Eye (tissue), 1 donor: ENCODE measurements at regions not wholly inside any gene's neighbourhood (a gene's known extent, or its start where the extent isn't known, plus 50 kb on each side); places are given as distances from the start of the nearest gene placed in this dataset.

Source experiments
- DNase-seq: peaks from one replicate; pipeline ENCODE4 v3.0.0-alpha.2; 2015

DNA sequence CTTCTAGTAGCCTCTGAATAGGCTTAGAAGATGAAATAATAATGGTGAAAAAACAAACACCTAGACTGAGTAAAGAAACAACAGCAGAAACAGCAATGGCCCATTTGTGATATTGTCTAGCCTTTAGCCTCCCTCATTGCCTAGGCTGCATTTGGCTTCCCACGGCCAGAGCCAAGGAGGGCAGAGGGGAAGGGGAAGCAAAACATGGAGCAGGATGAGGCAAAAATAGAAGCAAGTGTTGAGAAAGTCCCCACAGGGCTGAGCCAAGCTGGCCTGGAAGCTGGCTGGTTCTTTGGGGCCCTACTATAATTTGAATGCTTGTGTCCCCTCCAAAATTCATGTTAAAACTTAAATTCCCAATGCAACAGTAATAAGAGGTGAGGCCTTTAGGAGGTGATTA is 60.2 kb upstream of the KSR1 start:
- DNase-seq: no peak

GRCh38 chr17:27396941-27397340 is 59.3 kb upstream of the KSR1 start:
- DNase-seq: no peak

- no peak for DNase-seq
These were observed 57.6 kb upstream of the KSR1 start for GRCh38 chr17:27398691-27399090.

DNA sequence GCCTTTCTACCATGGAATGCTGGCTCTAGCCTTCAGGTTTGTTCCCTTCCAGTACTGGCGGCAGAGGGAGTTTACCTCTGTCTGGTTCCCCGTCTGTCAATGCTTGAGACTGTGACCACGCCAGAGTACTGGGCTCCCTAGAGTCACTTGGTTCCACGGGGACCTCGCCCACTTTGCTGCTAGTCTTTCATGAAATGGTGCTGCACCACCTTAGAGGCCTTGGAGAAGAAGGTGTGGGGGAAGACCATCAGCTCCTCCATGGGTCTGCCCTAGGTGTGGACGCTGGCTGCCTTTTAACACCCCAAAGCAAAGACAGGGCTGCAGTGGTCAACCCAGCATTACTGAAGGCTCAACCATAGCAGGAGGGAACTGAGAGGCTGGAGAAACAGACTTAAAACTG is 55.3 kb upstream of the KSR1 start:
- no peak for DNase-seq

DNA sequence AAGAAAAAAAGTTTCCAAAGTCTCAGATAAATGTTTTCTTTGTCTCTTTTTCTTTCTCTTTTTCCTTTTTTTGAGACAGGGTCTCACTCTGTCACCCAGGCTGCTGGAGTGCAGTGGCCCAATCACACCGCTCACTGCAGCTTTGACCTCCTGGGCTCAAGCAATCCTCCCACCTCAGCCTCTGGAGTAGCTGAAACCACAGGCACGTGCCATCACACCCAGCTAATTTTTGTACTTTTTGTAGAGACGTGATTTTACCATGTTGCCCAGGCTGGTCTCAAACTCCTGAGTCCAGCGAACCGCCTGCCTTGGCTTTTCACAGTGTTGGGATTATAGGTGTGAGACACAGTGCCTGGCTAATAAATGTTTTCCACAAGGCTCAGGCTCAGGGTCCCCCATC is 53.3 kb upstream of the KSR1 start:
- no peak for DNase-seq

DNA sequence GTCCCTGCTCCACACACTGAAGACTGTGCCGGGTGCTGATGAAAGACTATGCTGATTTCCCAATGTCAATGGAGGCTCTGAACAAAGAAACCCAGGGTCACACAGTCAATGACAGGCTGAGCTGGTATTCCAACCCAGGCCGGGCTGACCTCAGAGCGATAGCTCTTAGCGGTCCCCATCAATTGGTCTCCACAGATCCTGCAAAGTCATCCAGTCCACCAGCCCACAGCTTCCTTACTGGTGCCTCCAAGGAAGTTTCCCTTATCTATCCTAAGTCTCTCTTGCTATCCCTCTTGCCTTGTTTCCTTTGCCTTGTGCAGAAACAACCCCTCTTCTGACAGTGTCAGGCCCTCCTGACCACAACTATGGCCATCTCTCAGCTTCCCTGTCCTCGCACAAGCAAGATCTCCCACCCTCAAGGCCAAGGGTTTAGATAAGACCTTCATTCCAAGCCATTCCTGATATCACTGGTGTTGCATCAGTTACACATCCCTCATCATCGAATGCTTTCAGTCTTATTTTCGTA is 52.7 kb upstream of the KSR1 start:
- DNase-seq: no peak

DNA sequence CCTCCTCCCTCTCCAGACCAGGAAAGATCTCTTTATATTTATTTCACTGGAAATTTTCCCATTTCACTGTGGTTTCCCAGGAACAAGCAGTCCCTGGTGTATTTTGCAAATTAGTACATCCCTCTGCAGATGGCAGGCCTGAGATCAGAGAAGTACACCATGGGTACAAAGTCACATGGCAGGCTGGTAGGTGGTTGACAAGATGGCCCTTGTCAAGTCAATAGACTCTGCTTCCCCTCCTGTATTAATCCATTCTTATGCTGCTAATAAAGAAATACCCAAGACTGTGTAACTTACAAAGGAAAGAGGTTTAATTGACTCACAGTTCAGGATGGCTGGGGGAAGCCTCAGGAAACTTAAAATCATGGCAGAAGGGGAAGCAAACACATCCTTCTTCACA is 51.6 kb upstream of the KSR1 start:
- DNase-seq: no peak
